OCI-LY3 (cell line): ENCODE measurements at regions not wholly inside any gene's neighbourhood (a gene's known extent, or its start where the extent isn't known, plus 50 kb on each side); places are given as distances from the start of the nearest gene placed in this dataset.

ENCODE experiments used
- H2AFZ ChIP-seq: fragments of 200-600, 300-600 bp; shearing (Covaris generic); 2 replicates; pipeline ENCODE4 v1.6.0; 2014; ENCODE audit warnings: antibody characterized with exemption, low read depth, low read length
- H3K27ac ChIP-seq: fragments of 200-600, 300-600 bp; sonication (generic); 2 replicates; pipeline ENCODE4 v1.5.1; 2014; ENCODE audit warnings: mild to moderate bottlenecking, low read length, moderate library complexity, mixed read lengths
- H3K27me3 ChIP-seq: fragments of 200-600, 300-600 bp; sonication (generic); 2 replicates; pipeline ENCODE4 v1.6.1; 2014; ENCODE audit warnings: low read depth, low read length, mixed read lengths
- H3K36me3 ChIP-seq: fragments of 200-600, 300-600 bp; sonication (generic); replicated peaks from 2 replicates; pipeline ENCODE3; 2014; ENCODE audit warnings: low read depth, low read length, mixed read lengths
- H3K4me1 ChIP-seq: fragments of 300-600, 200-600 bp; sonication (generic); 2 replicates; pipeline ENCODE4 v1.6.1; 2014; ENCODE audit warnings: low read length, mixed read lengths
- H3K4me2 ChIP-seq: fragments of 200-600, 300-600 bp; sonication (generic); 2 replicates; pipeline ENCODE4 v1.6.1; 2014; ENCODE audit warnings: low read length, mixed read lengths
- H3K4me3 ChIP-seq: fragments of 300-600, 200-600 bp; sonication (generic); 2 replicates; pipeline ENCODE4 v1.5.1; 2014; ENCODE audit warnings: antibody characterized with exemption, mild to moderate bottlenecking, low read length, moderate library complexity
- H3K79me2 ChIP-seq: fragments of 300-600, 200-600 bp; shearing (Covaris generic); 2 replicates; pipeline ENCODE4 v1.6.1; 2014; ENCODE audit warnings: mild to moderate bottlenecking, low read length, mixed read lengths
- H3K9ac ChIP-seq: fragments of 300-600, 200-600 bp; shearing (Covaris generic); 2 replicates; pipeline ENCODE4 v1.6.0; 2014; ENCODE audit warnings: mild to moderate bottlenecking, low read length, moderate library complexity
- H3K9me3 ChIP-seq: fragments of 200-600, 300-600 bp; shearing (Covaris generic); 2 replicates; pipeline ENCODE4 v1.6.1; 2014; ENCODE audit warnings: low read length, mixed read lengths; ENCODE audit not compliant: insufficient read depth
- H4K20me1 ChIP-seq: fragments of 200-600, 300-600 bp; sonication (generic); 2 replicates; pipeline ENCODE4 v1.6.1; 2016; ENCODE audit warnings: low read length, mixed read lengths; ENCODE audit not compliant: insufficient read depth
- EZH2phosphoT487 ChIP-seq: fragments of 200-600 bp; shearing (Covaris generic); IDR thresholded peaks from 2 replicates; pipeline ENCODE4 v1.6.1; 2018; ENCODE audit warnings: antibody characterized with exemption, mixed run types, low read depth
- TF ChIP-seq, protein P1 (sequence below): fragments of 200-600, 300-600 bp; sonication (generic); IDR thresholded peaks from 2 replicates; pipeline ENCODE4 v1.5.1; 2014; ENCODE audit warnings: antibody characterized with exemption, low read length, low read depth

- Histone ChIP-seq H3K4me3 (no peak overlapping the region), H3K4me2 (no peak overlapping the region), H3K79me2 (no peaks in the 10 kb centered on the region), H3K9me3 (no peaks in the 10 kb centered on the region), H2AFZ (no peak overlapping the region), H3K27ac (no peak overlapping the region), H3K9ac (no peak overlapping the region), H4K20me1 (no peaks in the 10 kb centered on the region), H3K4me1 (no peaks in the 10 kb centered on the region), H3K27me3 (peaks cover 13% of the 10 kb centered on the region), H3K36me3 (no peaks in the 10 kb centered on the region)
- TF ChIP-seq EZH2phosphoT487 = no peak
- TF ChIP-seq, protein P1, sequence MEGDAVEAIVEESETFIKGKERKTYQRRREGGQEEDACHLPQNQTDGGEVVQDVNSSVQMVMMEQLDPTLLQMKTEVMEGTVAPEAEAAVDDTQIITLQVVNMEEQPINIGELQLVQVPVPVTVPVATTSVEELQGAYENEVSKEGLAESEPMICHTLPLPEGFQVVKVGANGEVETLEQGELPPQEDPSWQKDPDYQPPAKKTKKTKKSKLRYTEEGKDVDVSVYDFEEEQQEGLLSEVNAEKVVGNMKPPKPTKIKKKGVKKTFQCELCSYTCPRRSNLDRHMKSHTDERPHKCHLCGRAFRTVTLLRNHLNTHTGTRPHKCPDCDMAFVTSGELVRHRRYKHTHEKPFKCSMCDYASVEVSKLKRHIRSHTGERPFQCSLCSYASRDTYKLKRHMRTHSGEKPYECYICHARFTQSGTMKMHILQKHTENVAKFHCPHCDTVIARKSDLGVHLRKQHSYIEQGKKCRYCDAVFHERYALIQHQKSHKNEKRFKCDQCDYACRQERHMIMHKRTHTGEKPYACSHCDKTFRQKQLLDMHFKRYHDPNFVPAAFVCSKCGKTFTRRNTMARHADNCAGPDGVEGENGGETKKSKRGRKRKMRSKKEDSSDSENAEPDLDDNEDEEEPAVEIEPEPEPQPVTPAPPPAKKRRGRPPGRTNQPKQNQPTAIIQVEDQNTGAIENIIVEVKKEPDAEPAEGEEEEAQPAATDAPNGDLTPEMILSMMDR = no peak
Observed at GRCh38 chr1:208499026-208499425, 254.8 kb upstream of the PLXNA2 start.

- Histone ChIP-seq H3K36me3 (no peaks in the 10 kb centered on the region), H2AFZ (no peak overlapping the region), H3K4me2 (no peak overlapping the region), H3K4me1 (no peaks in the 10 kb centered on the region), H3K9ac (no peak overlapping the region), H3K9me3 (no peaks in the 10 kb centered on the region), H3K27me3 (peaks cover 13% of the 10 kb centered on the region), H3K79me2 (no peaks in the 10 kb centered on the region), H3K27ac (no peak overlapping the region), H3K4me3 (no peak overlapping the region), H4K20me1 (no peaks in the 10 kb centered on the region)
- TF ChIP-seq EZH2phosphoT487 = no peak
- TF ChIP-seq, protein P1 = no peak
Observed at GRCh38 chr1:208499601-208500000, 255.4 kb upstream of the PLXNA2 start.

GRCh38 chr1:208500375-208500774, 256.2 kb upstream of the PLXNA2 start:
- TF ChIP-seq EZH2phosphoT487 = no peak
- TF ChIP-seq, protein P1 = no peak
- Histone ChIP-seq H2AFZ (no peak overlapping the region), H3K27ac (no peak overlapping the region), H3K79me2 (no peaks in the 10 kb centered on the region), H3K9me3 (no peaks in the 10 kb centered on the region), H3K4me1 (0 out of 2 replicates have a peak, but pooled peaks cover 2% of the 10 kb centered on the region), H3K4me3 (no peak overlapping the region), H3K9ac (no peak overlapping the region), H4K20me1 (no peaks in the 10 kb centered on the region), H3K4me2 (no peak overlapping the region), H3K36me3 (no peaks in the 10 kb centered on the region), H3K27me3 (peaks cover 13% of the 10 kb centered on the region)

DNA sequence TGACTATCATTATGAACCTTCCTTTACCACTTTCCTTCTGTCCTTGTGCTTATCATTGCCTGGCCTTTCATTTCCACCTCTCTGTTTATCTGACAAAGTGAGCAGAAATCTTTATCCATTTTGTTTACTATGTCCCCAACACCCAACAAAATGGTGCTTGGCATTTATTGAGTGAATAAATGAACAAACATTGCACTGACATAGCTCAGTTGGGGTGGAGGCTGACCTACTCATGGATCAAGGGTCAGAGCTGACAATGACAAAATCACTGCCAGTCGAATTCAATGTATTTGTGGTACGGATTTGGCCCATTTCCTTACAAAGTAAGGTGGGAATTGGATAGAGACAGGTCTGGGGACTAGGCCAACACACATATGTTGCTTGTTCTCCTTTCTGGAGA, 257.4 kb upstream of the PLXNA2 start:
- H3K27ac ChIP-seq = no peak overlapping the region
- H2AFZ ChIP-seq = no peak overlapping the region
- no peaks in the 10 kb centered on the region for H4K20me1 ChIP-seq
- TF ChIP-seq EZH2phosphoT487 = no peak
- H3K36me3 ChIP-seq = no peaks in the 10 kb centered on the region
- H3K79me2 ChIP-seq = no peaks in the 10 kb centered on the region
- no peak overlapping the region for H3K4me3 ChIP-seq
- peaks cover 13% of the 10 kb centered on the region for H3K27me3 ChIP-seq
- no peaks in the 10 kb centered on the region for H3K9me3 ChIP-seq
- no peak overlapping the region for H3K4me2 ChIP-seq
- H3K4me1 ChIP-seq = 0 out of 2 replicates have a peak, but pooled peaks cover 6% of the 10 kb centered on the region
- no peak overlapping the region for H3K9ac ChIP-seq
